Mucosa of gallbladder (tissue), 1 donor: ENCODE measurements at regions not wholly inside any gene's neighbourhood (a gene's known extent, or its start where the extent isn't known, plus 50 kb on each side); places are given as distances from the start of the nearest gene placed in this dataset.
"Not testable (repeated sequence)": the region's sequence is repeated elsewhere in the genome, so short reads cannot be mapped to it uniquely, and the experiment has no call there.

ENCODE experiments used
- DNase-seq: peaks from one replicate; pipeline ENCODE4 v3.0.0-alpha.2; 2020; ENCODE audit warnings: low spot score
- donor health status: DM: no; HTN: no; CAD: no.

DNA sequence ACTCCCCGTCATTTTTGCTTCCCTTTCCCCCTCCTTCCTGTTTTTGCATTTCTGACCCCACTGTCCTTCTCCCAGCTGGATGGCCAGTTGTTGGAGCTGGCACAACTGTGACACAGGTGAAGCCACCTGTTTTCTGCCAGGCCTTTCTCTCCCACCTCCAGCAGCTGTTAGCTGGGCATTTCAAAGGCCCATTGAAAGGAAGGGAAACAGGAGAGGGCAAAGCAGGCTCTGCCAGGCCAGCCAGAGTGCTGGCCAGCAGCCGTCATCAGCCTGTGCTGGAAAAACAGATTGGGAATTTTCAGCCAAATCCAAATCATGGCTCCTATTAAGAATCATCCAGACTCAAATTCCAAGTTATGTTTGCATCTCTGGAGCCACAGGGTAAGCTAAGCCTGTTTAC is 155.2 kb upstream of the C2CD4B start:
- DNase-seq = no peak

DNA sequence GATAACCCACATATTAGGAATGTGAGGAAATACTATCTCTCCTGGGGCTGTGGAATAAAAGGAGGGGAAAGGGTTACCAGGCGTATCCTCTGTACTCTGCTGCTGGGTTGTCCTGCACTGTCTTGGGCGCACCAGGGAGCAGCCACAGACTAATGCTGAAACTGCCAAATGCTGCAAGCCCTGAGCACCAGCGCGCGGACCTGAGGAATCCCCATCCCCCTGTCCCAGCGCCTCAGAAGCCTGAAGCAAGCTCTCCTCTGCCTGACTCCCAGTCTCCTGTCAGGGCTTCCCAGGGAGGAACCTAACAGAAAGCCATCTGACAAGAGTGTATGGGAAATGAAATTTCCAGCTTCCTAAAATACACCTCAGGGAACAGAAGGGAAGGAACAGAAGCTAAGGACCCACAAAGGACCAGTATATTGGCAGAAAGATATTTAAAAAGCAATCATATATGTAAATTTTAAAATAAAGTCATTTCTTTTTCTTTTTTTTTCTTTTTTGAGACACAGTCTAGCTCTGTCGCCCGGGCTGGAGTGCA is 158.3 kb upstream of the C2CD4B start:
- DNase-seq = no peak

DNA sequence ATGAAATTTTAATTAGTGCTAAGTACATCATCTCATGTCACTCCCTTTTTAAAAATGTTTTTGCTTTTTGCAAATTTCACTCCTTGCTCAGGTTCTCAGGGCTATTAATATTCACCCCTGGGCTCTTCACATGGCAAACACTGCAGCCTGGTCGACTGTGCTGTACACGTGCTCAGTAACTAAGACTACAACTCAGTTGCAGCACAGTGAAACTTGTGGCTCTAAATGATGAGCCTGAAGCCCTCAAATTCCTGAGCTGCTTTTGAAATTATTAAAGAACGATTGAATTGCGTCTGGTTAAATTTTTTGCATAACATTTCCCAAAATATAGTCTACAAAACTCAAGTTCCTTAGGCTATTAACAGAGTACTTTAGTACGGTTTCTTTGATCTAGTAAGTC is 159.3 kb upstream of the C2CD4B start:
- DNase-seq = no peak

DNA sequence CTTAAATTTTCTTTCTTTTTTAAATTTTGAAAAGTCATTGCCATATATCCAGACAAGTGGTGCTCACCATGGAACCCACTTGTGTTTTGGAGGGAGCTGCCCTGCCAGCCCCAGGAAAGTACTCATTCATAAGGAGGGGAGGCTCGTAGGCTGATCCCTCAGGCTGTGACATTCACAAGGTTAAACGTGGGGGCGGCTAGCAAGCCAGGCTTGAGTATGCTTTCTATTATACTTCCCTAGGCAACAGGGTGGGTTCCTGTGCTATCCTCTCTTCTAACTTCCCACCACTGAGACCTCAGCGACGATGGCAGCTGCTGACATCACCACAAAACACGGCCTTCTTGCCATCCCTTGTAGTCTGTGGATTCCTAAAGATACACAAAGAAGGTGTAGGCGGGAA is 160.5 kb upstream of the C2CD4B start:
- no peak for DNase-seq

DNA sequence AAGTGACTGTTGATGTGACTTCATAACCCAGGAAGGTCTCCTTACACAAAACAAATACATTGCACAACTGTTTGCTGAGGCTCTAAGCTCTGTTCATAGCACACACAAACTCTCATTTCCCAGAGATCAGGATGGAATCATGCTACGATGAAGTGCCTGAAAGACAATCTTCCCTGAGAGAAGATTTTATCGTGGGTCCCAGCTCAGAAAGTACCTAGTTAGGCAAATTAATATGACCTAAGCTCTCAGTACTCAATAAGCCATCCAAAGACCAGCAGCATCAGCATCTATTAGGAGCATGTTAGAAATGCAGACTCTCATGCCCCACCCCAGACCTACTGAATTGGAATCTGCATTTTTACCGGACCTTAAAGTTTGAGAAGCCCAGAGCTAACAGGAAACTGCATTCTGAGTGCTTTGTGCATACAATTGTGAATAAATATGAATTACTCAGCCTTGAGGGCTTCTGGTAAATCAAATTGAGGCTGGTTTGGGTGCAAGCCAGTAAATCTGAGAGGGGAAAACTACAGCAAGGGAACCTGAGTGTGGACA is 161.5 kb upstream of the C2CD4B start:
- DNase-seq = no peak

DNA sequence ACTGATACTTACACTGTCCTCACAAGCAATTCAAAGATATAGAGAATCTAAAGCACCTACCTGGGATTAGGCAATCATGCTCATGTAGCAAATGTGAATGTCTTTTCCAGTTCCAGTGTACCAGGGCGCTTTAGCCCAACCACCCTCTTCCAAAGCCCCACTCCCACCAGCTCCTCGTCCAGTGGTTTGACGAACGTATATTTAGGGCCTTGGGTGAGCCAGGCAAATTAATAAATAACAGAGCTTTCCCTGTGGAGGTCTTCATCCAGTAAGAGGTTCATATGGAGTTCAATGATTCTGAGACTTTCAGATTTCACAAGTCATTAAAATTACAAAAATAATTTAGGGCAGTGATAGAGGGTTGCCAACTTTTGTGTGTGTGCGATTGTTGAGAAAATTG is 162.3 kb upstream of the C2CD4B start:
- DNase-seq = no peak

DNA sequence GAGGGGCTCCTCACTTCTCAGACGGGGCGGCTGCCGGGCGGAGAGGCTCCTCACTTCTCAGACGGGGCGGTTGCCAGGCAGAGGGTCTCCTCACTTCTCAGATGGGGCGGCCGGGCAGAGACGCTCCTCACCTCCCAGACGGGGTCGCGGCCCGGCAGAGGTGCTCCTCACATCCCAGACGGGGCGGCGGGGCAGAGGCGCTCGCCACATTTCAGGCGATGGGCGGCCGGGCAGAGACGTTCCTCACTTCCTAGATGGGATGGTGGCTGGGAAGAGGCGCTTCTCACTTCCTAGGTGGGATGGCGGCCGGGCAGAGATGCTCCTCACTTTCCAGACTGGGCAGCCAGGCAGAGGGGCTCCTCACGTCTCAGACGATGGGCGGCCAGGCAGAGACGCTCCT is 167.4 kb upstream of the C2CD4B start:
- not testable (repeated sequence) for DNase-seq

DNA sequence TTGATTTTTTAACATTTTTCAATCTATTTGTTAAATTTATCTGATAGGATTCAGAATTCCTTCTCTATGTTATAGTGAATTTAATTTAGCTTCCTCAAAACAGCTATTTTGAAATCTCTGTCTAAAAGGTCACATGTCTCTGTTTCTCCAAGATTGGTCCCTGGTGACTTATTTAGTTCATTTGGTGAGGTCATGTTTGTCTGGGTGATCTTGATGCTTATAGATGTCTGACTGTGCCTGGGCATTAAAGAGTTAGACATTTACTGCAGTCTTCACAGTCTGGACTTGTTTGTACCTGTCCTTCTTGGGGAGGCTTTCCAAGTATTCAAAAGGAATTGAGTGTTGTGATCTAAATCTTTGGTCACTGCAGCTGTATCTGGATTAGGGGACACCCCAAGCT is 169.5 kb upstream of the C2CD4B start:
- DNase-seq = no peak

DNA sequence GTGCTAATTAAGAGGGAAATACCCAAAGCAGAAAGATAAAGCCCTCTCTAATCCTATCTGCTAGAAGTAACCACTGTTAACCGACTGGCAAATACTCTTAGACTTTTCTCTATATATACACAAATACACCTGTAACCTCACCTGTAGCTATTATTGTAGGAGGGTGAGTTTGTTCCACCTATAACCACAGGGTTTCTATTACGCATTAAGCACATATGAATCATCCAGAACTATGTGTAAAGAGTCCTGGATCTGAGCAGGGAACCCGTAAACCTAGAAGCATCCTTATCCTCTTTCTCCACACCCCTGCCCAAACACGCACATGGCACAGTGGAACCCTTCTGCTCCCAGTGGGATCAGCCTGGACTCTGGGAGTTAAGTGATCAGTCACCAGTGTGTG is 172.8 kb upstream of the C2CD4B start:
- no peak for DNase-seq

DNA sequence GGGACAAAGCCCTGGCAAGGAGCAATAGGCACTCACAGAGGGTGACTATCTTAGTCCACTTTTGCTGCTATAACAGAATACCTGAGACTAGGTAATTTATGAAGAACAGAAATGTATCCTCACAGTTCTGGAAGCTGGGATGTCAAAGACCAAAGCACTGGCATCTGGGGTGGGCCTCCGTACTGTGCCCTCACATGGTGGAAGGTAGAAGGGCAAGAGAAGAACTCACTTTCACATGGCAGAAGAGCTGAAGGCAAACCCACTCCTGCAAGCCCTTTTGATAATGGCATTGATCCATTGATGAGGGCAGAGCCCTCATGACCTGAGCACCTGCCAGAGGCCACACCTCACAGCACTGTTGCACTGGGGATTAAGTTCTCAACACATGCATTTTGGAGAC is 173.4 kb upstream of the C2CD4B start:
- no peak for DNase-seq

DNA sequence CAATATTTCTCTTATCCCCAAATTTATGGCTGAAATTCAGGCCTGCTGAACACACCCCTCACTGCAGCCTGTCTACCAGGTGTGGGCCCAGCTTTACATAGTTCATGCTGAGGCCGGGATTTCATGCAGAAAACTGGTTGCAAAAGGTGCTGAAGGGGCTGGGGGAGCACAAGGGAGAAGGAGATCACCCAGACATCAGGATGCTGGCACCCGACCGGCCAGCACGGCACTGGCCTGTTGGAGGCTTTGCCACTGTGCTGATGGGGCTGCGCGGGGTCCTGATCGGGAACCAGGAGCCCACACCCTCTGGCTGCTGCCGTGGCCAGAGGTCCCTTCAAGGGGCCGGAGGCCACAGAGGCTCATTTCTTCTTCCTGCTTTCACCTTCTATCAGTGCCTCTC is 177.9 kb upstream of the C2CD4B start:
- no peak for DNase-seq

DNA sequence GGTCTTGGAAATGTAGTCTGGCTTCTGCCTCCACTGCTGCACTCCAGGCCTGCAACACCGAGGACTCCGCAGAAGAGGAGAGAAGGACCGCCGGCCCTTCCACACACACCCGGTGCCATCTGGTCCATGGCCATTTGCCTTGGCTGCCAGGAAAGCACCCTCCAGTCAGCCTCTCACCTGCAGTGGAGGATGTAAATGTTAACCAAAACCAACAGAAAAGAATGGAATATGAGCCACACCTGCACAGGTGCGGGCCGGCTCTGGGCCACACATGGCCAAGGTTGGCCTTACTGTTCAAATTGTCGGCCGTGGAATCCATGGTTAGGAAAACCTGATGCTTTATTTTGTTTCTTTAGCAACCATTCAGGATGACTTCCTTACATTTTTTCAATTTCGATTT is 178.3 kb upstream of the C2CD4B start:
- DNase-seq = no peak

DNA sequence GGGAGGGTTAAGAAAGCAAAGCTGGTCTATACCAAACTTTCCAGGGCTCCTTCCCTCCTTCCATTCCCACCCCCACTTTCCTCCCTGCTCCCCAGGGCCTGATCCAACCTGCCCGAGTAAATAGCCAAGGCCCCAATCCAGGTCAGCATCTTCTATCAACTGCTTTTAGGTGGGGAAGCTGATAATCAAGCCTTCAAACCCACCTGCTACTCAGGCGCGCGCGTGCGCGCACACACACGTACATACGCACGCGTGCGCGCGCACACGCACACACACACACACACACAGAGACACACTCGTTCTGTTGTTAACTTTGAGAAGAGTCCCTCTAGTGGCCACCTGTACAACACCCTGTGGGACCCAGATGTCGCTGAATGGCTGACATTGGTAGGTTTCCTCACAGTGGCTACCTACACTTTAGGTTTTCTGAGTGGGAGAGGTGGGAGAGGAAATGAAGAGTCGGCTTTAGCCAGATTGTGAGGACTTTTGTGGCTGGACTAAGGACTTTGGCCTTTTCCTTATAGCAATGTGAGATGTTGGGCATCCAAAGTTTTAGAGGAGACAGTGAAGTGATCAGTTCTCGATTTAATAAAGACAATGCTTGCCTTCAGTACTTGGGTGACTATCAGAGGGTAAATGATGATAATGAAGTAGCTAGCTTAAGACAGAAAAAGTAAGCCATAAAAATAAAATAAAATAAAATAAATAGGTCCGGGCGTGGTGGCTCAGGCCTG is 179.9 kb upstream of the C2CD4B start:
- DNase-seq = peak; percentile 78

DNA sequence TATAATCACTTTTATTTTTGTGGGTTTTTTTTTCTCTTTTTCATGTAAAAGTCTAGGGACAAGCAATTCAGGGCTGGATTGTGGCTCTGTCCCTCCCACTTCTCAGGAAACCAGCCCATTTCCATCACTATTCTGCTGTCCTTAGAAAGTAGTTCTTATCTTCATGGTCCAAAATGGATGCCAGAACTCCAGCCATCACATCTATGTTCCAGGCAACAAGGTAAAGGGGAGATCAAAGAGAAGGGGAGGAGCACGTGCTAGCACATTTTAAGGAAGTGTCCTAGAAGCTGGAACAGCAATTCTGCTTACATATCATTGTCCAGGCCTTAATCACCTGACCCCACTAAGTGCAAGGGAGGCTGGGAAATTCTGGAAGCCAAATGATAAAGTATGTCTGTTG is 181.1 kb upstream of the C2CD4B start:
- DNase-seq = no peak

DNA sequence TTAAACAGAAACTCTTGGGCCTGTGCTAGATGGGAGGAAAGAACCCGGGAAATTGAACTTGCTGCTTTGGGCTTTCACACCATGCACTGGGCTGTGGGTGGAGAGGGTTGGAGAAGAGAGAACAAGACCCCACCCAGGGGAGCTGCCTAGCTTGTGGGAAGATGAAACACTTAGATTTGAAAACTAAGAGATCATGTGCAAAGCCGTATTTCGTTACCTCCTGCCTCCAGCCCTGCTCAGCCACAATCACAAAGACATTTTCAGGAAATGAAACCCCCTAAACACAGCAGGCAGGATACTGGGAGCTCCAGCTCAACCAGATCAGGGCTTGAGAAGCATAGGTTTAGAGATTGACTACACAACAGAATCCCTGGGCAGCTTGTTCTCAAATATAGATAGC is 183.0 kb upstream of the C2CD4B start:
- no peak for DNase-seq

DNA sequence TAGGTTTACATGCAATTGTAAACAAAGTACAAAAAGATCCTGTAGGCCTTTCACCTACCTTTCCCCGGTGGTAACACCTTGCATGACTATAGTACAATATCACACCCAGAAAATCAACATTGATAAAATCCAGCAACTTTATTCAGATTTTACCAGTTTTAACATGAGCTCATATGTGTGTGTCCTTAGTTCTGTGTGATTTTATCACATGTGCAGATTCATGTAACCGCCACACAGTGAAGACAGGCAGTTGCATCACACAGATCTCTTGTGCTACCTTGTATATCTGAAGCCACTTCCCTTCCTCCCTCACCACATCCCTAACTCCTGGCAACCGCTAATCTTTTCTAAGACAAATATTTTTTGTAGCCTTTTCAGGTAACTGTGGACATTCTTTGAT is 183.5 kb upstream of the C2CD4B start:
- DNase-seq = no peak

DNA sequence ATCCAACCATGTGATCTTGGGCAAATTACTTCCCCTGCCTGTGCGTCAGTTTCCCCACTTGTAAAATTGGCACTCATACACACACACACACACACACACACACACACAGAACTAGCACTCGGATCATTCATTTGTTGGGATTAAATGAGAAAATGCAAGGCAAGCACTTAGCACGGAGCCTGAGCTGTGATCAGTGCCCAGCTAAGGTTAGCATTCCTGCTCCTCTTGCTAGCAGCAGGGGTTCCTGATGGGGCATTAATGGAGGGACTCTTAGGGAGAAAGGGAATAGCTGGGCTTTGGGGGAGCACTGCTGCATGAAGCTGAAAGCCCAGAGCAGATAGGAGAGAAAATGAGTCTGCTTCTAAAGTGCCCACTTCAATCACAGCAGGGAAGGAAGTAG is 187.7 kb upstream of the C2CD4B start:
- DNase-seq = no peak

DNA sequence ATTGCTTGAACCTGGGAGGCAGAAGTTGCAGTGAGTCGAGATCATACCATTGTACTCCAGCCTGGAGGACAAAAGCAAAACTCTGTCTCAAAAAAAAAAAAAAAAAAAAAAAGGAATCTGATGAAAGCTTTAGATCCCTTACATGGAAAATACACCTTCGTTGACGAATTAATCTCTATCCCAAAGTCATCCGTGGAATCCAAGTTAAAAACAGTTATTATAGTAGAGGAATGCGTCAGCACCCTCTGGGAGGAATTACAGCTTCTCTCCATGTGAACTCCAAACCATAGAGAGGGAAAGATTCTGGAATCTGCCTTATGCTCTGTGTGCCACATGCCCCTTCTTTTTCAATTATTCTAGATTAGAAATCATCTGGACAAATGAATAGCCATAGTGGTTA is 192.3 kb upstream of the C2CD4B start:
- DNase-seq = no peak

DNA sequence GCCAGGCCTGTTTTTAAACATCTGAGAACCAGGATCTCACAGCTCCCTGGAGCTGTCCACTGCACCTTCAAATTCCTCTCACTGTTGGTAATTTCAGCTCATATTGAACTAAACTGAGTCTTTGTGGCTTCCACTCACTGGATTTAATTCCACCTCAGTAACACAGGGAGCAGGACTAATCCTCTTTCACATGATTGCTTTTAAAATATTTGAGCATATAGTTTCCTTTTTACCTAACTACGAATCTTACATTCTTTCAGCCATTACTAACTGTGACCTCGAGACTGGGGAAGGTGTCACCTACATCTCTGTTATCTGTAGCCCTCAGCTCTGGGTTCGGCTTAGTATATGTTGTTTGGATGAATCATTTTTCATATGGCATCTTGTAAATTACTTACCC is 194.3 kb upstream of the C2CD4B start:
- no peak for DNase-seq

DNA sequence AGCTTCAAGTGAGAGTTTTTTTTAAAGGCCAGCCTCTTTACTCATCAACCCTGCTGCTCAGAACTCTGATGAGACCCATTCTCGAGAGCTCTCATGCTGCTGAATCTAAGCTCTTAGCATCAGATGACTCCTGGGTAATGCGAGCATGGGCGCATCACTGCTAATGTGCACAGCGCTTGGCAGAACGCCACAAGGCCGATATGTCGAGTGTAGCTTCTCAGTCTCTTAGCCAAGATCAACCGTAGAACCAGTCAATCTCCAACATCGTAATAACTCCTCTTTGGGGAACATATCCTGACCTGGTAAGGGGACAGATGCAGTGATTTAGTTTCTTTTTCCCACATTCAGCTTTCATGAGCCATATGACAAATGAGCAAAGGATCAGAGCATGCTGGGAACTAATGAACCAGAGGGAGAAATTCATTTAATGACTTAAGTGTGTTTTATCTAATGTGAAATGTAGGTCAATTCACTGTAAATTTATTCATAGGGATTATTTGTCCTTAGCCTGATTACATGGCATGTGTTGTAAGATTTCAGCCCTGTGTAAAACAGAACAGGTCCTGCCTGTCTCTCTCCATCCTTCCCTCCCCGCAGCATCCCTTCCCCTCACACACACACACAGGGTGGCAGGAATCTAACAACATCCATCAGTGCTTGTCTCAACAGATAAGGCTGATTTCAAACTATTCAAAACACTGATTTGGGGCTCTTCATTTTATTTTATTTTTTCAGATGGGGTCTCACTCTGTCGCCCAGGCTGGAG is 195.4 kb upstream of the C2CD4B start:
- DNase-seq = no peak

DNA sequence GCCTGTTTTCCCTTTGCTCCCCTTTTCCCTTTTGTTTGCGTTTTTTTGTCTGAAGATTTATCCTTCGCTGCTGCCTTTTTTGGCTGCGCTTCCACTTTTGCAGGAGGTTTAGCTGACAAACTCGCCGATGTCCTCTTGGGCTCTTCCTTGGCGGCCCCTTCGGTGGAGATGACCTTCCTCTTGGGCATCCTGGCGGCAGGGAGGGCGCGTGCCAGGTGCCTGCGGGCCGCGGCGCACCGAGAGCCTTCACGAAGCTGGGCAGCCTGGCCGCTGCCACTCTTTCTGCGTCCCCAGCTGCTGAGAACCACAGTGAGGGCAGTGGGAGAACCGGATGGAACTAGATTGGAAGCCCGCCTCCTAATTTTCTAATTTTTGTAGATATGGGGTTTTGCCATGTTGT is 197.1 kb upstream of the C2CD4B start:
- DNase-seq = no peak

DNA sequence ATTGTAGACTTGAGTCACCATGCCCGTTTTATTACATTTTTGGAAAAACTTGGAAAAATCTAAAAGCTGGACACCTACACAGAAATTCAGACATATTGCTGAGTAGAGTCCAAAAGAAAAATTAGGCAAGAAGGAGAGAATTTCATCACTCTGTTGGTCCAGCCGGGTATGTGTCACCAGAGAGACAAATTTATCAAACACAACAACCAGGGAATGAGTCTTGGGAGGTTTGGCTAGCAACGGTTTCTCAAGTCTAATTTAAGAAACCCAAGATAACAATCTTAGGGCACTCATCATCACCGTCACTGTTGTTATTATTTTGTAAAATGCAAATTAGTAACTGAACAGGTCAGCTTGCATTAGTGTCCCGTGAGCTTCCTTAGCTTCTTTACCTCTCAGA is 197.5 kb upstream of the C2CD4B start:
- DNase-seq = no peak

DNA sequence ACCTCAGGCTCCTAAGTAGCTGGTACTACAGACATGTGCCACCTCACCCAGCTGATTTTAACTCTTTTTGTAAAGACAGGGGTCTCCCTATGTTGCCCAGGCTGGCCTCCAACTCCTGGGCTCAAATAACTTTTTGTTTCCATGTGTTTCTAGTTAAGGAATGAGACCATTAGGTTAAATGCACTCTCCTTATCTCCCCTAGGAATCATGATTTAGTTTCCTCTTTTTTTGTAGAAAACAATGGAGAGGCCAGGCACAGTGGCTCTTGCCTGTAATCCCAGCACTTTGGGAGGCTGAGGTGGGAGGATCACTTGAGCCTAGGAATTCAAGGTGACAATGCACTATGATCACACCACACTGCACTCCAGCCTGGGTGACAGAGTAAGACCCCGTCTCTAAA is 198.8 kb upstream of the C2CD4B start:
- no peak for DNase-seq
